ENCODE measurements at regions not wholly inside any gene's neighbourhood (a gene's known extent, or its start where the extent isn't known, plus 50 kb on each side); places are given as distances from the start of the nearest gene placed in this dataset.

DNA sequence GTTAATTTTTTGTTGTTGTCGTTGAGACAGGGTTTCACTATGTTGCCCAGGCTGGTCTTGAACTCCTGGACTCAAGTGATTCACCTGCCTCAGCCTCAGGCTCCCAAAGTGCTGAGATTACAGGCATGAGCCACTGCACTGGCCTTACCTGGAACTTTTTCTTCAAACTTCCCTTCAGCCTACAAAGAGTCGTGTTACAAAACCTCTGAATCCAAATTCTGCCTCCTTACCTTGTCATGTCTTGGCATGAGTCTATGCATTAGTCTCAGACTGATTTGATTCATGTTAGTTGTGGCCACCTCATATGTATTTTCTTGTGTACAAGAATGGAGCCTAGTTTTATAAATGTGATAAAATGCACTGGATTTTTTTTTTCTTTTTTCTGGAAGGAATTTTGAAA, 172.1 kb downstream of the PRL start:
- Mint-ChIP-seq H3K27ac (peak overlapping the region; percentile 14), H3K4me1 (peaks cover 2% of the 10 kb centered on the region), H3K4me3 (no peak overlapping the region), H3K36me3 (ENCODE audit: low read depth) (peaks cover 68% of the 10 kb centered on the region), H3K27me3 (ENCODE audit: insufficient read depth) (no peaks in the 10 kb centered on the region), H3K9me3 (peaks cover 24% of the 10 kb centered on the region)
- H3K36me3 ChIP-seq (ENCODE audit: control insufficient read depth, insufficient read depth, low read length), result peaks cover 34% of the 10 kb centered on the region
- 90 to 95% methylated on average over 2 of the region's 2 CpGs for WGBS, 2 experiments (ENCODE audit: insufficient coverage in 1 of 2, insufficient read length in 1 of 2)
- H3K27me3 ChIP-seq (ENCODE audit: control insufficient read depth, insufficient read depth, low read length, poor library complexity, severe bottlenecking), result no peaks in the 10 kb centered on the region
- no peaks in the 10 kb centered on the region for H3K4me1 ChIP-seq (ENCODE audit: control insufficient read depth, insufficient read depth, low read length)
- H3K27ac ChIP-seq (ENCODE audit: low read depth, low read length), result no peak overlapping the region
- TF ChIP-seq, protein P1, sequence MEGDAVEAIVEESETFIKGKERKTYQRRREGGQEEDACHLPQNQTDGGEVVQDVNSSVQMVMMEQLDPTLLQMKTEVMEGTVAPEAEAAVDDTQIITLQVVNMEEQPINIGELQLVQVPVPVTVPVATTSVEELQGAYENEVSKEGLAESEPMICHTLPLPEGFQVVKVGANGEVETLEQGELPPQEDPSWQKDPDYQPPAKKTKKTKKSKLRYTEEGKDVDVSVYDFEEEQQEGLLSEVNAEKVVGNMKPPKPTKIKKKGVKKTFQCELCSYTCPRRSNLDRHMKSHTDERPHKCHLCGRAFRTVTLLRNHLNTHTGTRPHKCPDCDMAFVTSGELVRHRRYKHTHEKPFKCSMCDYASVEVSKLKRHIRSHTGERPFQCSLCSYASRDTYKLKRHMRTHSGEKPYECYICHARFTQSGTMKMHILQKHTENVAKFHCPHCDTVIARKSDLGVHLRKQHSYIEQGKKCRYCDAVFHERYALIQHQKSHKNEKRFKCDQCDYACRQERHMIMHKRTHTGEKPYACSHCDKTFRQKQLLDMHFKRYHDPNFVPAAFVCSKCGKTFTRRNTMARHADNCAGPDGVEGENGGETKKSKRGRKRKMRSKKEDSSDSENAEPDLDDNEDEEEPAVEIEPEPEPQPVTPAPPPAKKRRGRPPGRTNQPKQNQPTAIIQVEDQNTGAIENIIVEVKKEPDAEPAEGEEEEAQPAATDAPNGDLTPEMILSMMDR (conservative IDR thresholded peaks at IDR 0.05), result no peak
- DNase-seq, result no peak
- no peak overlapping the region for H3K4me3 ChIP-seq (ENCODE audit: low read length)
- H3K9me3 ChIP-seq (ENCODE audit: control insufficient read depth, low read length), result peaks cover 24% of the 10 kb centered on the region
- H3K9ac ChIP-seq (ENCODE audit: extremely low read depth, low read length, poor library complexity, severe bottlenecking), result no peak overlapping the region

DNA sequence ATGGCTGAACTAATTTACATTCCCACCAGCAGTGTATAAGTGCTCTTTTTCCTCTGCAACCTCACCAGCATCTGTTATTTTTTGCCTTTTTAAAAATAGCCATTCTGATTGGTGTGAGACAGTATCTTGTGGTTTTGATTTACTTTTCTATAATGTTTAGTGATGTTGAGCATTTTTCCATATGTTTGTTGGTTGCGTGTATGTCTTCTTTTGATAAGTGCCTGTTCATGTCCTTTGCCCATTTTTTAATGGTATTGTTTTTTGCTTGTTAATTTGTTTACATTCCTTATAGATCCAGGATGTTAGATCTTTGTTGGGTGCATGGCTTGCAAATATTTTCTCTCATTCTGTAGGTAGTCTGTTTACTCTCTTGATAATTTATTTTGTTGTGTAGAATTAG, 169.9 kb downstream of the PRL start:
- peaks cover 75% of the 10 kb centered on the region for H3K36me3 Mint-ChIP-seq (ENCODE audit: low read depth)
- H3K4me3 Mint-ChIP-seq, result no peak overlapping the region
- Histone ChIP-seq H3K9me3 (ENCODE audit: control insufficient read depth, low read length) (peaks cover 24% of the 10 kb centered on the region), H3K36me3 (ENCODE audit: control insufficient read depth, insufficient read depth, low read length) (peaks cover 42% of the 10 kb centered on the region), H3K4me1 (ENCODE audit: control insufficient read depth, insufficient read depth, low read length) (no peaks in the 10 kb centered on the region), H3K4me3 (ENCODE audit: low read length) (no peak overlapping the region), H3K27me3 (ENCODE audit: control insufficient read depth, insufficient read depth, low read length, poor library complexity, severe bottlenecking) (no peaks in the 10 kb centered on the region), H3K9ac (ENCODE audit: extremely low read depth, low read length, poor library complexity, severe bottlenecking) (no peak overlapping the region), H3K27ac (ENCODE audit: low read depth, low read length) (no peak overlapping the region)
- TF ChIP-seq, protein P1 (conservative IDR thresholded peaks at IDR 0.05), result no peak
- no peaks in the 10 kb centered on the region for H3K27me3 Mint-ChIP-seq (ENCODE audit: insufficient read depth)
- H3K9me3 Mint-ChIP-seq, result peaks cover 24% of the 10 kb centered on the region
- no peak for DNase-seq
- H3K27ac Mint-ChIP-seq, result no peak overlapping the region
- H3K4me1 Mint-ChIP-seq, result no peaks in the 10 kb centered on the region
- 78 to 100% methylated on average over 1 of the region's 1 CpG for WGBS, 2 experiments (ENCODE audit: insufficient coverage in 1 of 2, insufficient read length in 1 of 2)

DNA sequence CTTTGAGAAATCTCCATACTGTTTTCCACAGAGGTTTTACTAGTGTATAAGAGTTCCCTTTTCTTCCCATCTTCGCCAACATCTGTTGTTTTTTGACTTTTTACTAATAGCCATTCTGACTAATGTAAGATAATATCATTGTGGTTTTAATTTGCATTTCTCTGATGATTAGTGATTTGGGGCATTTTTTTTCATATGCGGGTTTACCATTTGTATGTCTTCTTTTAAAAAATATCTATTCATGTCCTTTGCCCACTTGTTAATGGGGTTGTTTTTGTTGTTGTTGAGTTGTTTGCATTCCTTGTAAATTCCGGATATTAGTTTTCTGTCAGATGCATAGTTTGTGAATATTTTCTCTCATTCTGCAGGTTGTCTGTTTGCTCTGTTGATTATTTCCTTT, 167.1 kb downstream of the PRL start:
- WGBS, 2 experiments (ENCODE audit: insufficient coverage in 1 of 2, insufficient read length in 1 of 2), result 94% methylated on average over 1 of the region's 3 CpGs; no CpG with 5 or more reads in 1 of the 2 experiments
- Histone ChIP-seq H3K4me3 (ENCODE audit: low read length) (no peak overlapping the region), H3K27ac (ENCODE audit: low read depth, low read length) (no peak overlapping the region), H3K4me1 (ENCODE audit: control insufficient read depth, insufficient read depth, low read length) (no peaks in the 10 kb centered on the region), H3K36me3 (ENCODE audit: control insufficient read depth, insufficient read depth, low read length) (peaks cover 48% of the 10 kb centered on the region), H3K9ac (ENCODE audit: extremely low read depth, low read length, poor library complexity, severe bottlenecking) (no peak overlapping the region), H3K27me3 (ENCODE audit: control insufficient read depth, insufficient read depth, low read length, poor library complexity, severe bottlenecking) (no peaks in the 10 kb centered on the region), H3K9me3 (ENCODE audit: control insufficient read depth, low read length) (peaks cover 23% of the 10 kb centered on the region)
- Mint-ChIP-seq H3K27ac (no peak overlapping the region), H3K27me3 (ENCODE audit: insufficient read depth) (no peaks in the 10 kb centered on the region), H3K4me1 (no peaks in the 10 kb centered on the region), H3K4me3 (no peak overlapping the region), H3K9me3 (peaks cover 24% of the 10 kb centered on the region), H3K36me3 (ENCODE audit: low read depth) (peaks cover 74% of the 10 kb centered on the region)
- no peak for DNase-seq
- TF ChIP-seq, protein P1 (conservative IDR thresholded peaks at IDR 0.05), result no peak

All from endodermal cell (in vitro differentiated cells).